OCI-LY3 (cell line): ENCODE measurements at regions not wholly inside any gene's neighbourhood (a gene's known extent, or its start where the extent isn't known, plus 50 kb on each side); places are given as distances from the start of the nearest gene placed in this dataset.

Experiments used
- CTCF ChIP-seq: fragments of 200-600, 300-600 bp; sonication (generic); IDR thresholded peaks from 2 replicates; pipeline ENCODE4 v1.5.1; 2014; ENCODE audit warnings: antibody characterized with exemption, low read length, low read depth
- EZH2phosphoT487 ChIP-seq: fragments of 200-600 bp; shearing (Covaris generic); IDR thresholded peaks from 2 replicates; pipeline ENCODE4 v1.6.1; 2018; ENCODE audit warnings: antibody characterized with exemption, mixed run types, low read depth

DNA sequence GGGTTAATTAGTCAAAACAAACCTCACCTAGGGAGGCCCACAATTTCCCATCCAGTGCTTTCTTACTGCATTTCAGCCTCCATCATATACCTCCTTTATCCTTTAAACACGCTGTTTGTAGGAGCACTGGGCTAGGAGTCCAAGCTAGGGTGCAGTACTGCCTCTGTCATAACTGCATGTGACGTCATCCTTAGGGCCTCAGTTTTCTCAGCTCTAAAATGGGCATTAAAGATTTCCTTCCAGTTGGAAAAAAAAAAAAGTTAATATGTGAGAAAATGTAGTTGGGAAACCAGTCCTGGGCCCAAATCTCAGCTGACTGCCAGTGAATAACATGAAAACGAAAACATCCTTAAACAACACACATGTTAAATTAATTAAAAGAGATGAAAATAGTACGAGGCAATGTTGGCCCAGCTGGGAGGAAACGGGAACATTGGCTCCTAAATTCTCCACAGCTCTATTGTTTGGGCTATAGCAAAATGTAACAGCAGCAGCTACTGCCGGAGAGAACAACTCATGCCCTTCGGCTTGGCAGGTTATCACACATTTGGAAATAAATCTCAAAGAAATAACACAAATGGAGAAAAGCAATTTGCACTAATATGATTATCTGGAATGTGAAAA, 79.9 kb upstream of the CCDC167 start:
- TF ChIP-seq CTCF (no peak), EZH2phosphoT487 (no peak)
